Naive B cell (primary cell): ENCODE measurements at regions not wholly inside any gene's neighbourhood (a gene's known extent, or its start where the extent isn't known, plus 50 kb on each side); places are given as distances from the start of the nearest gene placed in this dataset.

Experiments used
- ATAC-seq, 2 donors: fragments of 150-1000 bp; cut with Tn5 transposase; 2 replicates each; pipeline ENCODE4 v1.10.0; 2021; ENCODE audit warnings: low read depth in 2 of 2, mild to moderate bottlenecking in 2 of 2, moderate library complexity in 2 of 2
- DNase-seq: peaks from one replicate; pipeline ENCODE4 v3.0.0; 2022
- H3K27ac Mint-ChIP-seq, 6 donors: one replicate each; pipeline ENCODE4 v1.8.0; 2020 to 2022; ENCODE audit warnings: mild to moderate bottlenecking in 6 of 6, mixed read lengths in 6 of 6, moderate library complexity in 5 of 6, inconsistent platforms in 2 of 6
- H3K27me3 Mint-ChIP-seq, 3 donors: one replicate each; pipeline ENCODE4 v1.8.0; 2021 to 2022; ENCODE audit warnings: mixed read lengths in 3 of 3, mild to moderate bottlenecking in 1 of 3
- H3K36me3 Mint-ChIP-seq, 2 donors: one replicate each; pipeline ENCODE4 v1.8.0; 2020 to 2022; ENCODE audit warnings: mixed read lengths in 2 of 2, inconsistent platforms in 1 of 2, mild to moderate bottlenecking in 1 of 2
- H3K4me1 Mint-ChIP-seq, 3 donors: one replicate each; pipeline ENCODE4 v1.8.0; 2020 to 2022; ENCODE audit warnings: mixed read lengths in 3 of 3, inconsistent platforms in 1 of 3, mild to moderate bottlenecking in 1 of 3, moderate library complexity in 1 of 3
- H3K4me3 Mint-ChIP-seq, 8 donors: one replicate each; pipeline ENCODE4 v1.8.0; 2020 to 2022; ENCODE audit warnings: mild to moderate bottlenecking in 8 of 8, mixed read lengths in 8 of 8, moderate library complexity in 8 of 8, inconsistent platforms in 2 of 8
- H3K9me3 Mint-ChIP-seq, 7 donors: one replicate each; pipeline ENCODE4 v1.8.0; 2020 to 2022; ENCODE audit warnings: mixed read lengths in 7 of 7, mild to moderate bottlenecking in 5 of 7, inconsistent platforms in 2 of 7, moderate library complexity in 1 of 7

DNA sequence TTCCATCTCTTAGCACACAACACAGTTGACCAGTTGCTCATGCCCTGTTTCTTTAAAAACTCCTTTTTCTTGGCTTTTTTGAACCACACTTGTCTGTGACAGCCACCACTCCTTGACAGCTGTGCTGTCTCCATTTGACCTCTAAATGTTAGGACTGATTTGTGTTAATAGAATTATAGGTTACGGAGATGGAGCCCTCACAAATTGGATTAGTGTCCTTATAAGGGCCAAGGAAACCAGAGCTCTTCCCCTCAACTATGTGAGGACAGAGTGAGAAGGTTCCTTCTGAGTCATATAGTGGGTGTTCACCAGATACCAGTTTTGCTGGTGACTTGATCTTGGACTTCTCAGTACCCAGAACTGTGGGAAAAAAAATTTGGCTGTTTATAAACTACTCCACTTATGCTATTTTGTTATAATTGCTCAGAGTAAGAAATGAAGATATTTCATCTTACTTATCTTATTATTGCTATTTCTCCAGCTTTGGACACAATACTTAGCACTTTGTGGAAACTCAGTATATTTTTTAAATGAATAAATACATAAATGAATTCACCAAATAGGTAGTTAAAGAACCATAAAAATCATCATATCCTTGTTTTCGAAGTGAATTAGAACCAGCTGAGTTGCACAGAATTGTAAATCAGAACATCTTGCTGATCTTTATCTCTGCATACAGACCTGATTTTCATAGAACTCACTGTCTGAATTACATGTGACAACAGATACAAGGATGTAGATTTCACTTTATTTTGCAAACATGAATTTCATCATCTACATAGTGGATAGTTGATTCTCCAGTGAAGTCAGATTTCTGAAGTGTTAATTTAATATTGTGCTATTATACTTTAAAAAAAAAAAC lies 598.5 kb upstream of the IRAK1BP1 start:
- Mint-ChIP-seq H3K4me1 (no peaks in the 10 kb centered on the region), H3K9me3 (peaks cover 0 to 2% (median 0%) of the 10 kb centered on the region in 7 donors), H3K27me3 (no peaks in the 10 kb centered on the region), H3K4me3 (no peak overlapping the region), H3K36me3 (no peaks in the 10 kb centered on the region), H3K27ac (no peak overlapping the region)
- no peak for DNase-seq
- no peak for ATAC-seq

- Mint-ChIP-seq H3K4me1 (no peaks in the 10 kb centered on the region), H3K27ac (no peak overlapping the region), H3K27me3 (no peaks in the 10 kb centered on the region), H3K9me3 (peaks cover 0 to 4% (median 0%) of the 10 kb centered on the region in 7 donors), H3K4me3 (no peak overlapping the region), H3K36me3 (no peaks in the 10 kb centered on the region)
- ATAC-seq, result no peak
- DNase-seq, result no peak
Observed at GRCh38 chr6:78300885-78301284, 566.5 kb upstream of the IRAK1BP1 start.

DNA sequence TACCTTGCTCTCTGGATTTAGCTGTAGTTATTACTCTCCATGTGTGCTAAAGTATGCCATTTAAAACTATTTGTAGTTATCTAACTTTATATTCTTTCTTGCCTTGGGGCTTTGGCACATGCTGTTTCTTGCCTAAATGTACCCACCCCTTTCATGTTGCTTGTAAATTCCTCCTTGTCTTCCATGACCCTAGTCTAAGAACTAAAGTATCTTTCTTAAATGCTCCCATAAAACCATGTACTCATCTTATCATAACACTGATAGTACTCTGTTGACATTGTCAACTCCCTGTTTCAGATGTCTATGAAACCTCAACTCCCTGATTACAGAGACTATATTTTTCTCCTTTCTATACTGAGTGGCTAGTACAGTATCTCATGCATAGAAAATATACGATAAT lies 564.9 kb upstream of the IRAK1BP1 start:
- H3K4me1 Mint-ChIP-seq, result no peaks in the 10 kb centered on the region

DNA sequence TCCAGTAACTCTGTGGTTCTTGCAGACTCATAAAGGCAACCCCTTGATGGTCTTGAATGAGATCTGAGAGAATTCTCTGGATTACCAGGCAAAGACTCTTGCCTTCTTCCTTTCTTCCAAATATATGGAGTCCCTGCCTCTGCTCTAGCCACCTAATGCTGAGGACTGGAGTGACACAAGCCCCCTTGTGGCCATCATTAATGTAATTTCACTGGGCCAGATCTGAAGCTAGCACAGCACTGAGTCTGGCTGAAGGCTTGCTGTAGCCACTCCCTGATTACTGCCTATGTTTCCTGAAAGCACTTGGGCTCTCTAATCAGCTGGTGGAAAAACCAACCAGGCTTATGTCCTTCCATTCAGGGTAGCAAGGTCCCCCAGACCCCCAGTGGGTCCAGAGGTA lies 559.3 kb upstream of the IRAK1BP1 start:
- H3K9me3 Mint-ChIP-seq, result peaks cover 0 to 8% (median 0%) of the 10 kb centered on the region in 7 donors
- H3K27ac Mint-ChIP-seq, result no peak overlapping the region
- H3K36me3 Mint-ChIP-seq, result no peaks in the 10 kb centered on the region
- ATAC-seq (no peak), DNase-seq (no peak)
- H3K4me3 Mint-ChIP-seq, result no peak overlapping the region
- H3K4me1 Mint-ChIP-seq, result no peaks in the 10 kb centered on the region
- no peaks in the 10 kb centered on the region for H3K27me3 Mint-ChIP-seq

More for the DNA sequence above, 564.9 kb upstream of the IRAK1BP1 start:
- Mint-ChIP-seq H3K27ac (no peak overlapping the region), H3K9me3 (peaks cover 0 to 4% (median 0%) of the 10 kb centered on the region in 7 donors), H3K4me3 (no peak overlapping the region), H3K36me3 (no peaks in the 10 kb centered on the region), H3K27me3 (no peaks in the 10 kb centered on the region)
- ATAC-seq (no peak), DNase-seq (no peak)

- DNase-seq (no peak), ATAC-seq (no peak)
- Mint-ChIP-seq H3K4me1 (no peaks in the 10 kb centered on the region), H3K9me3 (peaks cover 0 to 10% (median 0%) of the 10 kb centered on the region in 7 donors), H3K27me3 (no peaks in the 10 kb centered on the region), H3K4me3 (no peak overlapping the region), H3K27ac (no peak overlapping the region), H3K36me3 (no peaks in the 10 kb centered on the region)
Observed at GRCh38 chr6:78322068-78322845, 545.1 kb upstream of the IRAK1BP1 start.

GRCh38 chr6:78324213-78324612 lies 543.1 kb upstream of the IRAK1BP1 start:
- Mint-ChIP-seq H3K36me3 (no peaks in the 10 kb centered on the region), H3K27ac (no peak overlapping the region), H3K4me3 (no peak overlapping the region), H3K9me3 (peaks cover 0 to 10% (median 0%) of the 10 kb centered on the region in 7 donors), H3K27me3 (no peaks in the 10 kb centered on the region), H3K4me1 (no peaks in the 10 kb centered on the region)
- ATAC-seq, result no peak
- no peak for DNase-seq

DNA sequence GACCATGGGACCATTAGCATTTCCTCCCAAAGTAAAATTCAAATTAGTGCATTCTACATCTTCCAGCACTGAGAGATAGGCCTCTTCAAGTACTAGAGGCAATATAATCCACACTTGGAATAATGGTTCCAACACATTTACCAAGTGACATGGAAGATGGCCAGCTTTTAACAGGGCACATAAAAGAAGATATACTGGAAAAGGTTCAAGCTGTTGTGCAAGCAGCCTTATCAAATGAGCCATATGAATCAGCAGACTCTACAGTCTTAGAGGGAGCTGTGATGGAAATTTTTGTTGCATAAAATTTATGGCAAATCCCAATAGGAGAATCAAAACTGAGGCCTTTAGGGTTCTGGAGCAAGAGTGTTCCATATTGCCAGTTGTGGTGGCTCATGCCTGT lies 526.6 kb upstream of the IRAK1BP1 start:
- no peaks in the 10 kb centered on the region for H3K4me1 Mint-ChIP-seq
- no peak for ATAC-seq
- H3K27ac Mint-ChIP-seq, result no peak overlapping the region
- DNase-seq, result no peak
- no peak overlapping the region for H3K4me3 Mint-ChIP-seq
- H3K9me3 Mint-ChIP-seq, result peaks cover 0 to 7% (median 2%) of the 10 kb centered on the region in 7 donors
- no peaks in the 10 kb centered on the region for H3K36me3 Mint-ChIP-seq
- H3K27me3 Mint-ChIP-seq, result no peaks in the 10 kb centered on the region

DNA sequence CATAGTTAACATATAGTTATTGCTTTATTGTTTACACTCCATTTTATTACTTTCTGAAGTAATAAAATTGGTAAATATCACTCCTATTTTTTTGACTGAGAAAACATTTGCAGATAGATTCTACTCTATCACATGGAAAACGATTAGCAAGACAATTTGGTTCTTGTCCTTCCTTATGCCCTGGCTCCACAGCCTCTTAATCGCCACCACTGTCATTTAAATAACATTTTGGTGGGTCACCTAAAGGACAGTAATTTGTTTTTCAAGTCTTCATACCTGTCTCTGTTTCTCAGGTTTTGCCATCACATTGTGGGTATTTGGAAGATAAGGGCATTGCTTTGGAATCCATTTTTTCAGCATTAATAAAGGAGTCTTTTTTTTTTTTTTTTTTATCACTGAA lies 521.5 kb upstream of the IRAK1BP1 start:
- no peak overlapping the region for H3K27ac Mint-ChIP-seq
- no peak overlapping the region for H3K4me3 Mint-ChIP-seq
- ATAC-seq (no peak), DNase-seq (no peak)
- no peaks in the 10 kb centered on the region for H3K27me3 Mint-ChIP-seq
- no peaks in the 10 kb centered on the region for H3K36me3 Mint-ChIP-seq
- H3K4me1 Mint-ChIP-seq, result no peaks in the 10 kb centered on the region
- H3K9me3 Mint-ChIP-seq, result peaks cover 0 to 7% (median 2%) of the 10 kb centered on the region in 7 donors

DNA sequence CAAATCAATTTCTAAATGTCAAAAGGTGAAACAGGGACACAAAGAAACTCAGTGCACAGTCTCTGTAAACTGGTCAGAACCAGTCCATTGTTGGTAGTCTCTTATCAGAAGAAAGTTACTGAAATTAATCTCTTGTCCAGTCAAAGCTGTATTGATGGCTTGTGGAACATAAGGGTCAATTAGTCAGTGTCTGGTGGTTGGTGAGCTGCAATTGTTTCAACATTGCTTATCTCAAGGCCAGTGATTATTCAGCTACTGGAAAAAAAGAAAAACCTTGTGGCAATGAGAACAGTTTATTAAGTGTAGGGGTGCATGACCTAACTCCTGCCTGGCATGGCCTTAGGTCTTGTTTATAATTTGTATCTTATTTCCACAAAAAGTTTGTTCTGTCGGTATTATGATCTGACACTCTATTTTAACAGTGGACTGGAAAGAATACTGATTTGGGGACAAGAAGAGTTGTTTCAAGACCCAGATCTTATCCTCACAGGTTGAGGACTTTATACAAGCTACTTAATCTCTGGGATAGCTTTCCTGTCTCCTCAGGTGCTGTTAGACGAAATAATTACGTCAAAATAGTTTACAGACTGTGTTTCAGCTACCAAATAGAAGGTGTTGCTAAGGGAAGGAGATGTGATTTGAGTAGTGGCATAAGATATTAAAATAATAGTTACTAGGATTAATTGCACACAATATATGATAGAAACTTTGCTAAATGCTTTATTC lies 520.0 kb upstream of the IRAK1BP1 start:
- Mint-ChIP-seq H3K4me1 (no peaks in the 10 kb centered on the region), H3K4me3 (no peak overlapping the region), H3K9me3 (peaks cover 0 to 4% (median 2%) of the 10 kb centered on the region in 7 donors), H3K27me3 (no peaks in the 10 kb centered on the region), H3K27ac (no peak overlapping the region), H3K36me3 (no peaks in the 10 kb centered on the region)
- ATAC-seq, result no peak
- DNase-seq, result no peak

GRCh38 chr6:78353040-78353439 lies 514.3 kb upstream of the IRAK1BP1 start:
- Mint-ChIP-seq H3K27ac (no peak overlapping the region), H3K36me3 (no peaks in the 10 kb centered on the region), H3K27me3 (no peaks in the 10 kb centered on the region), H3K4me3 (no peak overlapping the region), H3K4me1 (no peaks in the 10 kb centered on the region), H3K9me3 (peaks cover 2 to 14% (median 5%) of the 10 kb centered on the region in 7 donors)
- ATAC-seq (no peak), DNase-seq (no peak)

DNA sequence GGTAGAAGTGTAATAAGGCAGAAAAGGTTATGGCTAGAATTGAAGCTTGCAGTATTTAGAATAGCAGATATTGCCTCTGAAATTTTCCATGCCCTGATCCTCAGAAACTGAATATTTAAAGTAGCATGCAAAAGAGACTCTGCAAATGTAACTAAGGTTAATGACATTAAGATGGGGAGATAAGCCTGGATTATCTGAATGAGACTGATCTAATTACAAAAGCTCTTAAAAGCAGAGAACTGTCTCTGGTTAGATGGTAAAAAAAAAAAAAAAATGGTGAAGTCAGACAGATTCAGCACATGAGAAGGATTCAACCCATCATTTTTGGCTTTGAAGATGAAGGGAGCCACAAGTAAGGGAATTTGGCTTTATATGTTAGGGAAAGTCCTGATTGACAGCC lies 503.7 kb upstream of the IRAK1BP1 start:
- H3K27ac Mint-ChIP-seq, result no peak overlapping the region
- no peaks in the 10 kb centered on the region for H3K4me1 Mint-ChIP-seq
- ATAC-seq (no peak), DNase-seq (no peak)
- no peaks in the 10 kb centered on the region for H3K36me3 Mint-ChIP-seq
- no peaks in the 10 kb centered on the region for H3K27me3 Mint-ChIP-seq
- H3K4me3 Mint-ChIP-seq, result no peak overlapping the region
- peaks cover 0 to 6% (median 2%) of the 10 kb centered on the region in 7 donors for H3K9me3 Mint-ChIP-seq

GRCh38 chr6:78365473-78365872 lies 501.9 kb upstream of the IRAK1BP1 start:
- no peak overlapping the region for H3K4me3 Mint-ChIP-seq
- no peak for ATAC-seq
- H3K27ac Mint-ChIP-seq, result no peak overlapping the region
- H3K27me3 Mint-ChIP-seq, result no peaks in the 10 kb centered on the region
- H3K36me3 Mint-ChIP-seq, result no peaks in the 10 kb centered on the region
- H3K9me3 Mint-ChIP-seq, result peaks cover 0 to 6% (median 2%) of the 10 kb centered on the region in 7 donors
- H3K4me1 Mint-ChIP-seq, result no peaks in the 10 kb centered on the region
- no peak for DNase-seq

- Mint-ChIP-seq H3K4me3 (no peak overlapping the region), H3K9me3 (peaks cover 10 to 42% (median 12%) of the 10 kb centered on the region in 7 donors), H3K4me1 (no peaks in the 10 kb centered on the region), H3K27ac (no peak overlapping the region), H3K36me3 (no peaks in the 10 kb centered on the region), H3K27me3 (no peaks in the 10 kb centered on the region)
- ATAC-seq (no peak), DNase-seq (no peak)
Observed at GRCh38 chr6:78377056-78377455, 490.3 kb upstream of the IRAK1BP1 start.
